HL-60/S4 (cell line): ENCODE measurements at regions not wholly inside any gene's neighbourhood (a gene's known extent, or its start where the extent isn't known, plus 50 kb on each side); places are given as distances from the start of the nearest gene placed in this dataset.
"Not testable (repeated sequence)": the region's sequence is repeated elsewhere in the genome, so short reads cannot be mapped to it uniquely, and the experiment has no call there.

Experiments
- in situ Hi-C: fragments of 300-500 bp; cut with MboI; formaldehyde crosslinking; loops from 2 replicates; pipeline ENCODE4 v1.14.3; 2022; ENCODE audit warnings: low sequenced_read_pairs

DNA sequence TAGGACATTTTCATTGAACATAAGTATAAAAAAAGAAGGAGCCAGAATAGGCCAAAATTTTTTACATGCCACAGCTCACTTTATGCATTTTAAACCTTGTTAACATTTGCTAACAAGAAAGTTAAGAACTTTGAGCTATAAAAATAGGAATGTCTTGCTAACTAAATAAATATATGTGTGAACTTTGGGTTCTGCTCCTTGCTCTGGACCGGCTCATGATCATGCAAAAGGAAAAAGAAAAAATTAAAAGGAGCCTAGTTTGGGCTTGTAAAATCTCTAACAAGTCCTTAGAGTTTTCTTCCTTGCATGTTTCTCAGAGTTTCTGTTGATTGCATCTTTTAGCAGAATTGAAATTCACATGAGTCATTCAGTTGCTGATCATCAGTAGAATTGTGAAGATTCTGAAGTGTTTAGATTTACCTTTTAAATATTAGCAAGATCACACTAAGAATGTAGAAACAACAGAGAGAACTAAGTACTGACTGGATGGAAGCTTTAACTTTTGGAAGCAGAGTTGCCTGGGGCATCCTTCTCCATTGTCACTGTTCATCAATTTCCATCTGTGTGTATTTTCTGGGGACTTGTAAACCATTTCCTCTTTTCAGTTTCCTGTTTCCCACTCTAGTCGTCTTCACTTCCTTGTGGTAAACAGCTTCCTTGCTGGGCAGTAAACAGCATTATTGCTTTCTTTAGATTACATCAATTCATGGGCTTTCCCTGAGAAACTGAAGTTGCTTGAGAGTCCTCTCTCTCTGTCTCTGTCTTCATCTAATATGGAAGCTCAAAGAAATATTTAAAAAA is 458.4 kb upstream of the BTBD3 start:
- in situ Hi-C loops = no loop called here

DNA sequence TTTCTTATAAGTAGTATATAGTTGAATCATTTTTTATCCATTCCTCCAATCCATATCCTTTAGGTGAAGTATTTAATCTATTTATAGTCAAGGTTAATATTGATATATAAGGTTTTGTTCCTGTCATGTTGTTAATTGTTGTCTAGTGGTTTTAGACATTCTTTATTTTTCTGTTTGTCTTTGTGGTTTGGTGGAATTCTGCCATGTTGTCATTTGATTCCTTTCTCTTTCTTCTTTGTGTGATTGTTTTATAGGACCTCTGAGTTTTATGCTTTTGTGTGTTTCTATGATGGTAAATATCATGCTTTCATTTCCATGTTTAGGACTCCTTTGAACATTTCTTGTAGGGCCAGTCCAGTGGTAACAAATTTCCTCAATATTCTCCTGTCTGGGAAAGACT is 450.3 kb upstream of the BTBD3 start:
- in situ Hi-C loops = no loop called here

DNA sequence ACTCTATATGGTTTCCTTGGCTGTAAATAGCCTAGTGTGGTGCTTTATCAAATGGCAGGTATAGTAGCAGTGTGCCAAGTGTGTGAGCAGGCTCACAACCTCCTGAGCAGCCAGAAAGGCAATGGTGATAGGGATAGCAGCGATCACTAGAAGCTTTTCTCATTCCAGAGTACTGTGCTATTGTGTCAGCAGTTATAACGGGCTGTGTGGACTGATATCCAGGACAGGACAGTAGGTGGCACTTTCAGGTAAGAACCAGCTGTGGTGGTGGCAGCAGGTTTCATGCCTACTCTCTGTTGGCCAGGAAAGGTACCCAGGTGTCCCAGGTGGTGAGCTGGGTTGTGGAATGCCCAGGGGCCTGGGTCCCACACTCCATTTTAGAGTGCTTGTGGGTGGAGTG is 448.8 kb upstream of the BTBD3 start:
- in situ Hi-C loops = no loop called here

DNA sequence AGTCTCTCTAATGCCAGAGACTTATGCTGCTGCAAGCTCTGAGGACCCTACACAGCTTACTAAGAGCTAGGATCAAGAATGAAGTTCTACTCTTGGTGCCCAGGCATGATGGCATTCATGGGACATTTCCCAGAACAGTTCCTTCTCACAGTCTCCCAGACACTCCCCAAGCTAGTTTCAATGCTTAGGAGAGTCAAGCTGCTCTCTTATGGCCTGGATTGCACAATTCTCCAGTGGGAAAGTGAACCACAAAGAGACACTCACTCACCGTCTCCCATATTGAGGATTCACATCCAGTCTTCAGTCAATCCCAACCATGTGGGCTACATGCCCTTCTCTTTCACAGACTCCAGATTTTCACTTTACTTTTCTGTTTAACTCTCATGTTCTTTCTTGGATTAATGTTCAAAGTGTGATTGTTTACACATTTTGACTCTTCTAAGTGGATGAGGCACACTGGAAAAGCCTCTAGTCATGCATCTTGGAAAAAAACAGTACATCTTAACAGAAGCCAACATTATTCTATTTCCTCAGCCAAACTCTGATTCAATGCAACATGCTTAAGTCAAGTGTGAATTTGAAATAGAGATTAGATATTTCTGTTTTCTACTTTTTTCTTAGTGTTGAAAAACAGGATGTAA is 447.8 kb upstream of the BTBD3 start:
- in situ Hi-C loops = no loop called here

DNA sequence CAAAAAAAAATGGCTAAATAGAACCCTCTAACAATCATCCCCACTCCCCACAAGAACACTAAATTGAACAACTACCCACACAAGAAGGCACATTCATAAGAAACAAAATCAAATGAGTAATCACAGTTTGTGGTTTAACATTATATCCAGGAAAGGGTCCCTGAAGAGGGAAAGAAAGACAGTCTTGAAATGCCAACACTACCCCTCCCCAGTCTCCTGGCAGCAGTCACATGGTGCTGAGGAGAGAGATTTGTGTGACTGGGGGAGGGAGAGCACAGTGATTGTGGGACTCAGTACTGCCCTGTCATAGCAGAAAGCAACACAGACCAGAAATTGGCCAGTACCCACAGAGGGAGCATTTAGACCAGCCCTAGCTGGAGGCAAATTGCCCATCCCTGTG is 443.7 kb upstream of the BTBD3 start:
- in situ Hi-C loops = no loop called here

DNA sequence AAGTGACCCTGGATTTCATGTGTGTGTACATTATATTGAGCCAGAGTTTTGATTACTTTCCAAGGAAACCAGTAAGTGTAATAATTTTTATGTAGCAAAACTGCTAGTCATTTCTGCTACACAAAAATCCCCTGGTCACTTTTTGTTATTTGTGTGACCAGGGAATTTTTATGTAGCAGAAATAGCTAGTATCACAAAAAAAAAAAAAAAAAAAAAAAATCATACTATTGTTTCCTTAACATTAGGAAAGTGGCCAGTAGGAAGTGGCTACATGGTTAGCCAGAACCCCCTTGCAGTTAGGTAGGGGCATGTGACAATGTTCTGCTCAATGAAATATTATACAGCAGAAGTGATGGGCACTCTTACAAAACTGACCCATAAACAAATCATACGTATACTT is 434.0 kb upstream of the BTBD3 start:
- in situ Hi-C loops = no loop called here

DNA sequence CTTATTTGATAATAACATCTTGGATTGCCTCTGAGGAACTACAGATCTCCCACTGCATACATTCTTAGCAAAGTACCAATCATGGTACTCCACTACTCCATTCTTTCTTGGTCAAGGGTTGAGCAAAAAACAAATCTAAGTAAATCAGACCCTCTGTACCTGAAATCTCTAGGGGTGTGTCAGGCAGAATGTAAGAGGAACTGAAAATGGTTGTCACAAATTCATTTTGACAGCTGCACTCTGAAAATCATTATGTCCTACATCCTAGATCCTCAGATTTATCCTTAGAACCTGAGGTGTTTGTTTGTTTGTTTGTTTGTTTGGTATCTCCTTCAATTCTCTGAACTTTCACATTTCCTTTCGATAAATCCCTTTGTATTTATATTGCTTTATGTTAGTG is 433.2 kb upstream of the BTBD3 start:
- in situ Hi-C loops = no loop called here

DNA sequence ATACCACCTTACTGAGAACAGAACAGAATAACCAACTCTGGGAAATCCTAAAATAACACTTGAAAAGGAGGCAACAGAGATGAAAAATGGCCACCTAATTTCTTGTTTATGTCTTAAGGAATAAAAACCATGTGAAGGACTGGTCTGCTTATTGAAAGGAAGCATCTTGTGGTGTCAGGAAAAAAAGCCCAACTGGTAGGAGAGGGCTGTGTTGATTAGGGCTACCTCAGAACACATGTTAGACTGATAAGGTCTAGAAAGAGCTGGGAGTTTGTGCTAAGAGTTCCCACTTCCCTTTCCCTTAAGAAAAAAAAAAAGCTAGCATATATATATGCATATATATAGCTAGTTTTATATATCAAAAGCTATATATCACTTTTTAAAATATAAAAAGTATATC is 425.3 kb upstream of the BTBD3 start:
- in situ Hi-C loops = no loop called here

DNA sequence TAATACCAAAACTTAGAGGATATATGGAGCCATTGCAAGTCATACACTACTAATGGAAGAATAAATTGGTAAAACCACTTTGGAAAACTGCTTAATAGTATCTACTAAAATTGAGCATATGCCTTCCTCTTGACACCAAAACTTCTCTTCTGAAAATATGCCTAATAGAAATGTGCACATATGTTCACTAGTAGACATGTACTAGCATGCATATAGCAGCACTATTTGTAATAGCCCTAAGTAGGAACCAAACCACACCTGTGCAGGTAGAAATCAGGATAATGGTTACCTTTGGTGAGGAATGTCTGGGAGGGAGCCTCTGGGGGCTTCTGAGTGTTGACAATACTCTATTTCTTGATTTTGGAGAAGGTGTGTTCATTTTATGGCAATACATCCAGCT is 424.8 kb upstream of the BTBD3 start:
- in situ Hi-C loops = no loop called here

DNA sequence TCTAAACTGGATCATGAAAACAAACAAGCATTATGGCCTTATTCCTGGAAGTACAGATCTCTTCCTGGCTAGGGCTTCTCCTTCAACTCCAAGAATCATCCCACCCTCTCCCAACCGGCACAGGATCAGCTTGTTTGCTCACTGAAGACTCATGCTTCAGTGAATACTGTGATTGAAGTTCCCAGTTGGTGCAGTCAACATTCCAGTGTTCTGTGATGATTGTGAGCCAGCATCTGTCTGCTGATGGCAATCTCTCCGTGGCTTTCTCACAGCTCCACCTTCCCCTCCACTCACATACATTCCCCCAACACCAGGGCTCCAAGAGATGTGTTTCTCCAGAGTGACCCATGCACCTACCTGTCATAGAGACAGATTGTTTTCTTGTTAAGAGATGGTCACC is 421.3 kb upstream of the BTBD3 start:
- in situ Hi-C loops = no loop called here

DNA sequence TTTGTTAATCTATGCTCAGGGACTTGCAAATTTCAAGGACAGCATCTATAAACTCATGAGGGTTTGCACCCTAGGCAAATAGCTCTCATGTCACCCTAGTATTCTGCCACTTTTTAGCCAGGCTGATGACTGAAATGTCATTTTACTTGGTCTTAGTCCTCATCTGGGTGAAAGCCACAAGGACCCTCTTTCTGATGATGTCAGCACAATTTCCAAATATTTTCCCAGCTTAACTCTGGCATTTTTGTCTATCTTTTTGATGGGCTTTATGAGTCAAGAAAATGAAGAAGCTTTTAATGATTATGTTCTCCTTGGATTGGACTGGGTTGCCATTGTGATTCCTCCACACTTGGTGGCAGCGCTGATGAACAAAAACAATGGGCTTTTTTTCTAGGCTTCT is 420.1 kb upstream of the BTBD3 start:
- in situ Hi-C loops = no loop called here

DNA sequence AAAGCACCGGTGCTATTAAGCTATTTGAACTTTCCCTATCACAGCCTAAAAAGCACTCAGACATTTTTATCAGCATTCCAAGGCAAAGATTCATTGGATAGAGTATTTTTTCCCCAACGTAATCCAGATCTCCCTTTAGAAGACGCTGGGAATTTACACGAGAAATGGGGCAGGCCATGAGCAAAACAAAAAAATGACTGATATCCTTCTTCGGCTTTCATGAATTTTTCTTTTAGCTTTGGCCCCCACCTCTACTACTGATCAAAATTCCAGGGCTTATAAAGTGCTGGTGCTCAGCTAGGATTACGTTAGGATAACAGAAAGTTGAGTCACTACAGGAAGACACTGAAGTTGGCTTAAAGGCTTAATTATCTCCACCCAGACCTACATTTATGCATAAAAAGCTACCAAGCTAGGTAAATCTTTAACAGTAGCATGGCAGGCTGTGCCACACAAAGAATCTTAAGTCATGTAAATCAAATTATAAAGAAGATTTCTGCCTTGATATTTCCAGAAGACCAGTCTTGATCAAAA is 418.5 kb upstream of the BTBD3 start:
- in situ Hi-C loops = no loop called here

DNA sequence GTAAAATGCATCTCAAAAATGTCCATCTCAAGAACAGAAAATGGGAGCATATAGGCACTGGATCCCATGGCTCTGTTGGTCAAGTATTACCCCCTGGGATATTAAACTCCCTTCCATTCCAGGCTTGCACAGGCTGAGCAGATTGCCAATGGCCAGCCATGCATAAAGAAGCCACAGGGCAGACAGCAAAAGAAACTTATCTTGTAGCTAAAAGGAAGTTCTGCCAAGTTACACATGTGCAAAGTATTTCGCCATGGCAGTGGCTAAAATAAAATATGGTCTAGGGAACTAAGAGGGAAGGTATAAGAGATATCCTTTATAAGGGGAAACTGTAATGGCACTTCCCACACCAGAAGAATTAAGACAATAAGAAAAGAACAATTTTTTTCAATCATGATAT is 415.6 kb upstream of the BTBD3 start:
- in situ Hi-C loops = no loop called here

DNA sequence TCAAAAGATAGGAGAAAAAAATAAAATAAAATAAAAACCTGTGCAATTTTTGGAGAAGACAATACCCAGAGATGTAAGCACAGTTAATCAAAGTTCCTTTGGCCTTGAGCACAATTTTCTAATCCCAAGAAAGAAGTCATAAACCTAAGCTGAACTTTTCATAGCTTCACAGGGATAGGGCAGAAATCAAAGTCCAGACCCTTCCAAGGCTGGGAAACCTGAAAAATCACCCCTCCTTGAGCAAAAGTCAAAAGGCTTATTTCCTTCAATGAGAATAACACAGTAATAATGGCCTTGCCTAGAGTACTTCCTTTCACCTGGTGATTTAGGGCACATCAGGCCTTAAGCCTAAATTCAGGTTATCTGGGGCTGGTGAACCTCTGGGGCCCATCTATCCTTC is 415.0 kb upstream of the BTBD3 start:
- in situ Hi-C loops = no loop called here

DNA sequence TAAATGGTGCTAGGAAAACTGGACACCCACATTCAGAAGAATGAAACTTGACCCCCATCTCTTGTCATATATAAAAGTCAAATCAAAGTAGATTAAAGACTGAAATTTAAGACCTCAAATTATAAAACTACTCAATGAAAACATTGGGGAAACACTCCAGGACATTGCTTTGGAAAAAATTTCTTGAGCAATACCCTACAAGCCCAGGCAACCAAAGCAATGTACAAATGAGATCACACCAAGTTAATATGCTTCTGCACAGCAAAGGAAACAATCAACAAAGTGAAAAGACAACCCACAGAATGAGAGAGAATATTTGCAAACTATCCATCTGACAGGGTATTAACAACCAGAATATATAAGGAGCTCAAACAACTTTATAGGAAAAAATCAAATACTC is 407.9 kb upstream of the BTBD3 start:
- in situ Hi-C loops = no loop called here

DNA sequence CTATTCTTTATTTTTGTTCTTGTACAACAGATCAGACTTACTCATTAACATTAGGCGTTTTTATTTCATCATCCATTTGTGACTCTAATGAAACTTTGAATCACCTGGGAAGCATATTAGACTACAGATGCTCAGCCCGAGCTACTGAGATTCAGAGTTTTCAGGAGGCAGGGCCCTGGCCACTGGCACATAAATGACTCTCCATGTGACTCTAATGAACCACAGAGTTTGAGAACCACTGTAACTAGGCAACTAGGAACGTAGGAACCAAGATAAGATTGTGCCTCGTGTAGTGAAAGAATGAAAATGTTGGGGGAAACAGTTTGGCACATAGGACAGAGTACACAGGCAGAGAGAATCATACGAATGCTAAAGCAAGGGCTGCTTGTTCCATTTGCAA is 405.9 kb upstream of the BTBD3 start:
- in situ Hi-C loops = no loop called here

DNA sequence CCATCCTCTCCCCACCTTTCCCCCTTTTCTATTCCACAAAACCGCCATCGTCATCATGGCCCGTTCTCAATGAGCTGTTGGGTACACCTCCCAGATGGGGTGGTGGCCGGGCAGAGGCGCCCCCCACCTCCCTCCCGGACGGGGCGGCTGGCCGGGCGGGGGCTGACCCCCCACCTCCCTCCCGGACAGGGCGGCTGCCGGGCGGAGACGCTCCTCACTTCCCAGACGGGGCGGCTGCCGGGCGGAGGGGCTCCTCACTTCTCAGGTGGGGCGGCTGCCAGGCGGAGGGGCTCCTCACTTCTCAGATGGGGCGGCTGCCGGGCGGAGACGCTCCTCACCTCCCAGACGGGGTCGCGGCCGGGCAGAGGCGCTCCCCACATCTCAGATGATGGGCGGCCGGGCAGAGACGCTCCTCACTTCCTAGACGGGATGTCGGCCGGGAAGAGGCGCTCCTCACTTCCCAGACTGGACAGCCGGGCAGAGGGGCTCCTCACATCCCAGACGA is 404.4 kb upstream of the BTBD3 start:
- in situ Hi-C loops = not testable (repeated sequence)

DNA sequence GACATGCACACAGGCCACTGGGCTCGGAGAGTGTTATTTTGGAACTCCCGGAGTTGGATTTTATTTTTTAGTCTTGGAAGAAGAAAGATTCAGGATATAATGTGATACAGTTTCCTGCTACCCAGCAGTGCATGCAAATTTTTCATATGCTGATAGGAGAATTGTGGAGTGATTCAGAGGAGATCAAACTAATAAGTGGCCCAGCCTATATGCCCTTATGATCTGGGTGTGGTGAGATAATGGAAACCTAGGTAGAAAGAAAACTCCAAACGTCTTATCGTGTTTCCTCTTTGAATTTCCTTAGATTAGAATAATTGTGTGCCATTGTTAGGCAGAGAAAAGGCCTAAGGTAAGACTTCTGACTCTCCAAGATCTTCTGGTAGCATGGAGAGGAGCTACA is 401.2 kb upstream of the BTBD3 start:
- in situ Hi-C loops = no loop called here

DNA sequence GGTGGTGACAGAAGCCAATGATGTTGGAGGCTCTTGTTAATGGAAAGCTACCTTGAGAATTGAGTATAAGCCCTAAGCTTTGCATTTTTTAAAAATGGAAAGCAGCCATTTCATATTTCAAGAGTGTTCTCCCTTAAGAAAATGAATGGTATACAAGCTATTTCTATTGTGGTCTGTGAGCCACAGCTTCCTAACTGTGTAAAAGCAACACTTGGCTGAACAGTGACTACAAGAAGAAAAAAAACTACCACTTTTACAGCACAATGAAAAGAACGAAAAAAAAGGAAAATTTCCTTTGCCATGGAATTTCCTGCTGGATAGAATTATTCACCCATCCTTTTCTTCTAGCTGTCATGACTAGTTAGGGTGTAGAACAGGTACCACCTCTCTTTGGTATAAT is 397.1 kb upstream of the BTBD3 start:
- in situ Hi-C loops = no loop called here

DNA sequence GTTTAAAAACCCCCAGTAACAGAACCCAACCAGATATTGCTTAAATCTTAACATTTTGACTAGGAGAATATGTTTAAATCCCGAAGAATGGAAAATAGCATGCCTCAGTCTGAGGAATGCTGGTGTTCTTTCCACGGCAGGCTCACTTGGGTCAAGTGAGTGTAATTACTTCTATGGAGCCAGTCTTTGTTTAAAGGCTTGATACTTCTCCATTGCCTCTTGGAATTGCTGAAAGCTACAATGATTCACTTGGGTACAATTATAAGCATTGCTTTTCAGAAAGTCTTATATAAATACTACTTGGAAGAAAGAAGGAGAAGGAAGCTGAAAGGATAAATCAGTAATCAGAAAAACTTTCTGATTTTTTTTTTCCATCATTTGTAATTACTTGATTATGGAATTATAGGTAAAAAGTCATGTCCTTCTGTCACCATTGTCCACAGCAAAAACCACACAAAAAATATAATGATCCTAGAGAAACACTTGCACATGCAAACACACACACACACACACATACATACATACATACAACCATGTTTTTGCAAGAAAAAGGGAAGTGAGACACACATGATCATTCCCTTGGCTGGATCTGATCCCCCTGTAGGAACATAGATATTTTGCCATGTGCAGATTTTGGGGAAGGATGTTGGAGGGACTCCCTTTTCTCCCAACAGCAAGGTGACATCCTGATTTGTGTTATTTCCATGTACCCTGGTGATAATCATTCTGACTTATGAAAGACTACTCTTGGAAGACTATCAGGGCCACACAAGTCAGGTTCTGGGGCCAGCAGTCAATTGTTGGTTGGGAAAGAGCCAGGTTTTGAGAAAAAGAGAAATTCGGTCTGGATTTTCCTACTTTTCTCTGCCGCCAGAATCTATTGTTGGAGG is 396.0 kb upstream of the BTBD3 start:
- in situ Hi-C loops = no loop called here

DNA sequence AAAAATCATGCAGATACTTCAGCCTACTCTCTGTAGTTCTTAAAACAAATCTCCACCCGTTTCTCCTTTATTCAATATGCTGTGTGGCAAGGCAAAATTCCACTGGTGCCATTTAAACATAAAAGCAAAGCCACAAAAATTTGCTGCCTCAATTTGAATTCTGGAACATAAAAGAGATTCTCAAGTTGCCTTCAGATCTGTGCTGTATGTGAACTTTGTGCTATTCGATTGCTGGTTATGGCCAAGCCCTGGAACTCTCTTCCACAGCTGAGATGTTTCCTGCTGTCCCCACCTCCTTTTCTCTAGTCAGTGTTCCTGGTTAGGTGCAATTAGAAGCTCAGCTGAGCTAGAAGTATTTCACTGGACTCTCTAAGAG is 395.3 kb upstream of the BTBD3 start:
- in situ Hi-C loops = no loop called here
